ENCODE measurements at regions not wholly inside any gene's neighbourhood (a gene's known extent, or its start where the extent isn't known, plus 50 kb on each side); places are given as distances from the start of the nearest gene placed in this dataset.

DNA sequence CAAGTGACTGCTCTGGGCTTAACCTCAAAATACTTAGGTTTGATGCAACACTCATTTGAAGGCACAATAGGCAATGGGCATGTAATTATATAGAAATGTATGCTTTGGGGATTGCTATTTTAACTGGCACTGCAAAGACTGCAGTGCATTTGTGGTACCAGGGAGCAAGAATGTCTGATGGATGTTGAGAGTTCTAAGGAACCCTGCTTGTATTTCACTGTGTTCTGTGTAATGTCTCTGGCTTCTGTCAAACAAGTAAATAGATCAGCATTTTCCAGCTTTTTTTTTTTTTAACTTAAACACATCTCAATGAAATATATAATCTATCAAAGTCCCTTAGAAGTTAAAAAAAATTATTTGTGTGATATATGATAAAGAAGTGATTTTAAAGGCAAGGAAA lies 94.8 kb upstream of the ATP2B1 start:
- Mint-ChIP-seq H3K9me3 (peaks cover 4% of the 10 kb centered on the region), H3K27me3 (ENCODE audit: low read depth, poor library complexity) (no peaks in the 10 kb centered on the region), H3K36me3 (ENCODE audit: low read depth) (no peaks in the 10 kb centered on the region), H3K4me1 (no peaks in the 10 kb centered on the region), H3K27ac (no peak overlapping the region), H3K4me3 (no peak overlapping the region)
- TF ChIP-seq, protein P1, sequence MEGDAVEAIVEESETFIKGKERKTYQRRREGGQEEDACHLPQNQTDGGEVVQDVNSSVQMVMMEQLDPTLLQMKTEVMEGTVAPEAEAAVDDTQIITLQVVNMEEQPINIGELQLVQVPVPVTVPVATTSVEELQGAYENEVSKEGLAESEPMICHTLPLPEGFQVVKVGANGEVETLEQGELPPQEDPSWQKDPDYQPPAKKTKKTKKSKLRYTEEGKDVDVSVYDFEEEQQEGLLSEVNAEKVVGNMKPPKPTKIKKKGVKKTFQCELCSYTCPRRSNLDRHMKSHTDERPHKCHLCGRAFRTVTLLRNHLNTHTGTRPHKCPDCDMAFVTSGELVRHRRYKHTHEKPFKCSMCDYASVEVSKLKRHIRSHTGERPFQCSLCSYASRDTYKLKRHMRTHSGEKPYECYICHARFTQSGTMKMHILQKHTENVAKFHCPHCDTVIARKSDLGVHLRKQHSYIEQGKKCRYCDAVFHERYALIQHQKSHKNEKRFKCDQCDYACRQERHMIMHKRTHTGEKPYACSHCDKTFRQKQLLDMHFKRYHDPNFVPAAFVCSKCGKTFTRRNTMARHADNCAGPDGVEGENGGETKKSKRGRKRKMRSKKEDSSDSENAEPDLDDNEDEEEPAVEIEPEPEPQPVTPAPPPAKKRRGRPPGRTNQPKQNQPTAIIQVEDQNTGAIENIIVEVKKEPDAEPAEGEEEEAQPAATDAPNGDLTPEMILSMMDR (IDR thresholded peaks at IDR 0.05), result no peak
- no peak for DNase-seq

DNA sequence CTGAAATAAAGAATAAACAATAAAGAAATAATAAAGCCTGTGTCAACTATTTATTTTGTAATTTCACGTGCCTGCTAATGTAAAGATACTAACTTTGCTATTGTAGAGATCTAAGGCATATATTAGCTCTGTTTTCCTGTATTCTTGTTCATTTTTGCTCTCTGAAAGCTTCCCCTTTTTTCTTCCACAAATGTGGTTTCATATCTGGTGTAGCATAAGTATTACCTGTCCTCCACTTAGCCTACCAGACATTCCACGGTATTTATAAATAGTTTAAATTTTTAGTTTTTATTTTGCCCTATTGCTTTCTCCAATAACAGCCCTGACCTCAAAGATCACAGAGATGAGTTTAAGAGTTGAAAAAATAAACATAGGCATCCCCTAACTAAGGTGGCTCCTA lies 92.6 kb upstream of the ATP2B1 start:
- no peak for DNase-seq
- Mint-ChIP-seq H3K27ac (peak overlapping the region; percentile 43), H3K9me3 (peaks cover 3% of the 10 kb centered on the region)

DNA sequence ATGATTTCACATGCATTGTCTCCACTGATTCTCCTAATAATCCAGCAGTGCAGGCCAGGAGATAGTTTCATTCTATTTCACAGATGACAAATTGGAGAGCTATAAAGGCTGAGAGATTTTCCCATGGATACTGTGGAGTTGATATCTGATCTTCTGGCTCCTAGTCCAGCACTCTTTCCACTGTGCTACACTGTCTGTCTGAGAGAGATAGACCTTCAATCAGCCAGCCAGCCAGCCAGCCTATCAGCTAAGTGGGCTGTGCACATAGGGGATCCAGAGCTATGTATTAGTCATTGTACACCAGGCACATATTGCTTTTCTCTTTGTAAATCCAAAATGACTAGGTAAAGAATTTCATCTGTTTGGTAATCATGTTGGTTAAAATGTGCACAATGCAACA lies 91.8 kb upstream of the ATP2B1 start:
- H3K9me3 Mint-ChIP-seq, result no peaks in the 10 kb centered on the region
- no peak for DNase-seq
- peaks cover 5% of the 10 kb centered on the region for H3K27me3 Mint-ChIP-seq (ENCODE audit: low read depth, poor library complexity)

More for the DNA sequence above, 92.6 kb upstream of the ATP2B1 start:
- TF ChIP-seq, protein P1 (IDR thresholded peaks at IDR 0.05), result no peak
- H3K36me3 Mint-ChIP-seq (ENCODE audit: low read depth), result no peaks in the 10 kb centered on the region
- H3K4me1 Mint-ChIP-seq, result no peaks in the 10 kb centered on the region
- no peak overlapping the region for H3K4me3 Mint-ChIP-seq
- H3K27me3 Mint-ChIP-seq (ENCODE audit: low read depth, poor library complexity), result peaks cover 5% of the 10 kb centered on the region

DNA sequence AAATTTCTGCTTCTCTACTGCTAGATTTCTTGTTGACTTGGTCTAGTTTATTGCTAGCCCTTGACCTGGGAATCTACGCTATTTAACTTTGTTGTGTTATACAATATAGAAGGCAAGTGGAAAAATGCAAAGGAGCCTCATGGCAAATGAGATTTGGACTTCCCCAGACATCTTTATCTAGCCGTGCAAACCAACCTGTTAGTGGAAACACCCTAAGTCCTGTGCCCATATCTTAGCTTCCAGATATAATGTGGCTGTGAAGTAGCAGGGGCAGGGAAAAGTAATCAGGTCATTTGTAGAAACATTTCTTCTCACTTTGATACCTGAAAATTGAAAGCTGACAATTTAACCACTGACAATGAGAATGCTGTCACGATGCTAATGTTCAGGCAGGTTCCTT lies 90.7 kb upstream of the ATP2B1 start:
- DNase-seq, result no peak
- Mint-ChIP-seq H3K4me1 (no peaks in the 10 kb centered on the region), H3K9me3 (no peaks in the 10 kb centered on the region), H3K27me3 (ENCODE audit: low read depth, poor library complexity) (peaks cover 5% of the 10 kb centered on the region), H3K27ac (no peak overlapping the region), H3K4me3 (no peak overlapping the region), H3K36me3 (ENCODE audit: low read depth) (no peaks in the 10 kb centered on the region)
- TF ChIP-seq, protein P1 (IDR thresholded peaks at IDR 0.05), result no peak

More for the DNA sequence above, 91.8 kb upstream of the ATP2B1 start:
- H3K27ac Mint-ChIP-seq, result no peak overlapping the region
- no peaks in the 10 kb centered on the region for H3K4me1 Mint-ChIP-seq
- TF ChIP-seq, protein P1 (IDR thresholded peaks at IDR 0.05), result no peak
- H3K36me3 Mint-ChIP-seq (ENCODE audit: low read depth), result no peaks in the 10 kb centered on the region
- H3K4me3 Mint-ChIP-seq, result no peak overlapping the region

DNA sequence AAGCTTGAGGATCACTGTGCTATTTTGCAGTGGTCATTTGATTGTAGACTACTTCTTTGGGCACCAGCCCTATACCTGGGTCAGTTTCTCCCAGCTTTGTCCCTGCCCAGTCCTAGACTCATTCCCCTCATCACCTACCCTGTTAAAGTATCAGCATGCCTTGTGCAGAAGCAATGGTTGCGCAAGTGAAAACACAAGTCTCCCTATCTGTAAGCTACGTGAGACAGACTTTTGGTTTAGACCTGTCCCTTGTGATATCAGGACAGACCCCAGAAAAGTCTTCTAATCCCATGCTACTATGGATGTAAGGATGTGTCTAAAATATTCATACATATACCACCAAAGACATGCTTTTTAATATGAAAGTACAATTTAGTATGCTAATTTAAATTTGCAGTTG lies 88.8 kb upstream of the ATP2B1 start:
- Mint-ChIP-seq H3K36me3 (ENCODE audit: low read depth) (no peaks in the 10 kb centered on the region), H3K9me3 (no peaks in the 10 kb centered on the region), H3K27ac (no peak overlapping the region), H3K4me3 (no peak overlapping the region), H3K27me3 (ENCODE audit: low read depth, poor library complexity) (peaks cover 5% of the 10 kb centered on the region), H3K4me1 (no peaks in the 10 kb centered on the region)
- TF ChIP-seq, protein P1 (IDR thresholded peaks at IDR 0.05), result no peak
- DNase-seq, result no peak

DNA sequence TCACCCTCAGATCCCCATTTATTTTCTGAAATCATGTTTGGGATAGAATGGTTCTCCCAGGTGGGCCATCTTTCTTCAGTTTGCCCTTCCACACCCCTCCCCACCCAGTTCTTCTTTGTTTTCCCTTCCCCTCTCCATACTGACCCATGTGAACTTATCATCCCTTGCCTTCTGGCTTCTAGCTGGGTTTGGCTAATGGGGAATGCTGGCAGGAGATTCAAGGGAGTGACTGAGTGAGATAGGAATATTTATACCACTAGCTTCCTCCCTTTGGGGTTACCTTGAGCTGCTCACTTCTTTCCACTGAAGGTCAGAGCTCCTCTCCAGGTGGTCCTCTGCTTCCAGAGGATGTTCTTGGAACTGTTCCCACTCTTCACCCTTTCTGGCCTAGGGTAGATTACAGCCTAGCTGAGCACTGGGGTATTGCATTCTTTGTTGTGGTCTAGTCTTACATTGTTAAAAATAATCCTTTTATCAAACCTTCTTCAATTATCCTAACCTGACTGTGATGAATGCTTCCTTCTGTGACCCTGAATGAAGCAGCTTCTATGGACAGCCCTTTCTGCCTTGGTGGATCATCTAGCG lies 88.3 kb upstream of the ATP2B1 start:
- Mint-ChIP-seq H3K36me3 (ENCODE audit: low read depth) (no peaks in the 10 kb centered on the region), H3K9me3 (no peaks in the 10 kb centered on the region), H3K27ac (no peak overlapping the region), H3K4me3 (no peak overlapping the region), H3K27me3 (ENCODE audit: low read depth, poor library complexity) (peaks cover 5% of the 10 kb centered on the region), H3K4me1 (no peaks in the 10 kb centered on the region)
- TF ChIP-seq, protein P1 (IDR thresholded peaks at IDR 0.05), result no peak
- no peak for DNase-seq

Data from nephron progenitor cell (in vitro differentiated cells).